ENCODE measurements at regions not wholly inside any gene's neighbourhood (a gene's known extent, or its start where the extent isn't known, plus 50 kb on each side); places are given as distances from the start of the nearest gene placed in this dataset.
"Not testable (repeated sequence)": the region's sequence is repeated elsewhere in the genome, so short reads cannot be mapped to it uniquely, and the experiment has no call there.

GRCh38 chr10:83520386-83520785 lies 618.9 kb upstream of the GHITM start:
- not testable (repeated sequence) for TF ChIP-seq POLR2A (IDR thresholded peaks at IDR 0.05; ENCODE audit: low read depth, low read length); TAF1 (IDR thresholded peaks at IDR 0.05; ENCODE audit: borderline replicate concordance, low read depth, low read length)
